GM23338 (cell line): ENCODE measurements at regions not wholly inside any gene's neighbourhood (a gene's known extent, or its start where the extent isn't known, plus 50 kb on each side); places are given as distances from the start of the nearest gene placed in this dataset.

Experiments
- ATAC-seq: fragments of 200-7000 bp; cut with Tn5 transposase; 3 replicates; pipeline ENCODE4 v1.9.1; 2020
- DNase-seq: peaks from one replicate; pipeline ENCODE4 v3.0.0-alpha.2; 2015; ENCODE audit warnings: low spot score
- H2AFZ ChIP-seq: fragments of 200-600 bp; sonication (generic); 2 replicates; pipeline ENCODE4 v1.8.0; 2016; ENCODE audit warnings: antibody characterized with exemption, mild to moderate bottlenecking, moderate library complexity
- H3F3A ChIP-seq: fragments of 200-600 bp; sonication (generic); replicated peaks from 2 replicates; pipeline ENCODE4 v1.8.0; 2017; ENCODE audit warnings: antibody characterized with exemption, mixed run types, low read depth
- H3K27ac ChIP-seq: fragments of 200-600 bp; sonication (generic); 2 replicates; pipeline ENCODE4 v1.6.1; 2016; ENCODE audit warnings: low read depth
- H3K27me3 ChIP-seq: fragments of 200-600 bp; sonication (generic); 2 replicates; pipeline ENCODE4 v1.8.0; 2016; ENCODE audit warnings: mild to moderate bottlenecking, mixed run types, moderate library complexity; ENCODE audit not compliant: insufficient read depth
- H3K36me3 ChIP-seq: fragments of 200-600 bp; sonication (generic); 2 replicates; pipeline ENCODE4 v1.8.0; 2016; ENCODE audit warnings: mild to moderate bottlenecking; ENCODE audit not compliant: insufficient read depth
- H3K4me1 ChIP-seq: fragments of 200-600 bp; sonication (generic); 2 replicates; pipeline ENCODE4 v1.8.0; 2016; ENCODE audit warnings: mild to moderate bottlenecking, moderate library complexity; ENCODE audit not compliant: insufficient read depth
- H3K4me2 ChIP-seq: fragments of 200-600 bp; sonication (generic); 2 replicates; pipeline ENCODE4 v1.7.1; 2017; ENCODE audit warnings: mixed run types
- H3K4me3 ChIP-seq: fragments of 200-600 bp; sonication (generic); 2 replicates; pipeline ENCODE4 v1.6.1; 2016; ENCODE audit warnings: mixed run types
- H3K79me2 ChIP-seq: fragments of 200-600 bp; sonication (generic); replicated peaks from 2 replicates; pipeline ENCODE4 v1.8.0; 2017; ENCODE audit warnings: mild to moderate bottlenecking; ENCODE audit not compliant: insufficient read depth
- H3K9me2 ChIP-seq: fragments of 200-600 bp; sonication (generic); 2 replicates; pipeline ENCODE4 v1.8.0; 2017; ENCODE audit not compliant: insufficient read depth
- H4K20me1 ChIP-seq: fragments of 200-600 bp; sonication (generic); replicated peaks from 2 replicates; pipeline ENCODE4 v1.8.0; 2017; ENCODE audit warnings: mild to moderate bottlenecking; ENCODE audit not compliant: insufficient read depth
- H3K27ac Mint-ChIP-seq: 2 replicates; pipeline ENCODE4 v1.8.0; 2020; ENCODE audit warnings: inconsistent platforms, mild to moderate bottlenecking, moderate library complexity, mixed read lengths
- H3K27me3 Mint-ChIP-seq: 3 replicates; pipeline ENCODE4 v1.8.0; 2022; ENCODE audit warnings: low read depth, mild to moderate bottlenecking, moderate library complexity, mixed read lengths, inconsistent platforms; ENCODE audit not compliant: insufficient read depth, poor library complexity
- H3K36me3 Mint-ChIP-seq: 3 replicates; pipeline ENCODE4 v1.8.0; 2021; ENCODE audit warnings: low read depth, mild to moderate bottlenecking, inconsistent platforms, moderate library complexity, mixed read lengths
- H3K4me1 Mint-ChIP-seq: 3 replicates; pipeline ENCODE4 v1.8.0; 2020; ENCODE audit warnings: mild to moderate bottlenecking, inconsistent platforms, mixed read lengths
- H3K4me3 Mint-ChIP-seq: 3 replicates; pipeline ENCODE4 v1.8.0; 2021; ENCODE audit warnings: moderate library complexity, mild to moderate bottlenecking, inconsistent platforms, mixed read lengths
- H3K9me3 Mint-ChIP-seq: 3 replicates; pipeline ENCODE4 v1.8.0; 2020; ENCODE audit warnings: moderate library complexity, mild to moderate bottlenecking, inconsistent platforms, mixed read lengths
- CREB1 ChIP-seq: fragments of 250-450 bp; sonication (Bioruptor Pico); IDR thresholded peaks from 2 replicates; pipeline ENCODE4 v1.5.0; 2020; ENCODE audit warnings: low read depth, mild to moderate bottlenecking, moderate library complexity
- CTCF ChIP-seq, 2 experiments: fragments of 200-600 bp in 1 of 2; sonication (generic) in 1 of 2; conservative IDR thresholded peaks; 2 replicates each; pipeline versions ENCODE4 v1.5.1 to v1.6.1; 2016 to 2017; ENCODE audit warnings: antibody characterized with exemption in 2 of 2, low read depth in 2 of 2, mild to moderate bottlenecking in 2 of 2, moderate library complexity in 1 of 2
- EZH2phosphoT487 ChIP-seq: fragments of 200-600 bp; sonication (generic); IDR thresholded peaks from one replicate; pipeline ENCODE4 v1.8.1; 2018; ENCODE audit warnings: antibody characterized with exemption; ENCODE audit not compliant: unreplicated experiment
- JUNB ChIP-seq: IDR thresholded peaks from one replicate; pipeline ENCODE4 v1.6.1; 2016; ENCODE audit warnings: antibody characterized with exemption; ENCODE audit not compliant: unreplicated experiment
- NANOG ChIP-seq: IDR thresholded peaks from 2 replicates; pipeline ENCODE4 v1.6.1; 2016; ENCODE audit warnings: antibody characterized with exemption, borderline replicate concordance
- ZNF114 ChIP-seq: fragments of 250-450 bp; sonication (Bioruptor Pico); IDR thresholded peaks from 2 replicates; pipeline ENCODE4 v1.5.0; 2020; ENCODE audit warnings: mild to moderate bottlenecking, moderate library complexity
- ZNF331 ChIP-seq: fragments of 250-450 bp; sonication (Bioruptor Pico); IDR thresholded peaks from 2 replicates; pipeline ENCODE4 v1.5.0; 2020; ENCODE audit warnings: low read depth, mild to moderate bottlenecking, moderate library complexity
- ZNF462 ChIP-seq: fragments of 250-450 bp; sonication (Bioruptor Pico); IDR thresholded peaks from 2 replicates; pipeline ENCODE4 v1.5.0; 2020; ENCODE audit warnings: mild to moderate bottlenecking, moderate library complexity

GRCh38 chr11:112523951-112524350 is 263.3 kb upstream of the PLET1 start (continued):
- TF ChIP-seq ZNF462 (CRISPR knock-in tag): no peak
- no peak for TF ChIP-seq NANOG
- no peak for TF ChIP-seq EZH2phosphoT487
- no peak for TF ChIP-seq ZNF331 (CRISPR knock-in tag)
- TF ChIP-seq ZNF114 (CRISPR knock-in tag): no peak
- no peak for TF ChIP-seq CTCF (conservative IDR thresholded peaks at IDR 0.05; ENCODE audit: low read depth in 2 of 2)

GRCh38 chr11:112524798-112525197 is 264.1 kb upstream of the PLET1 start:
- ATAC-seq (no peak), DNase-seq (no peak)
- no peaks in the 10 kb centered on the region for H3K36me3 Mint-ChIP-seq
- Histone ChIP-seq H3K27me3 (no peaks in the 10 kb centered on the region), H3K36me3 (no peaks in the 10 kb centered on the region), H3K79me2 (no peaks in the 10 kb centered on the region), H3K4me2 (no peak overlapping the region), H3K27ac (no peak overlapping the region), H3F3A (no peaks in the 10 kb centered on the region), H2AFZ (no peak overlapping the region), H3K9me2 (no peaks in the 10 kb centered on the region; the same call in 1 of the 2 replicates), H3K4me3 (no peak overlapping the region), H4K20me1 (no peaks in the 10 kb centered on the region), H3K4me1 (no peaks in the 10 kb centered on the region)
- no peak overlapping the region for H3K27ac Mint-ChIP-seq
- H3K4me3 Mint-ChIP-seq: no peak overlapping the region
- no peaks in the 10 kb centered on the region for H3K9me3 Mint-ChIP-seq
- peaks cover 9% of the 10 kb centered on the region for H3K4me1 Mint-ChIP-seq
- H3K27me3 Mint-ChIP-seq: peaks cover 7% of the 10 kb centered on the region
- no peak for TF ChIP-seq NANOG
- no peak for TF ChIP-seq ZNF462 (CRISPR knock-in tag)
- TF ChIP-seq CREB1 (CRISPR knock-in tag): no peak
- TF ChIP-seq JUNB: no peak
